AG10803 (cell line): ENCODE measurements at regions not wholly inside any gene's neighbourhood (a gene's known extent, or its start where the extent isn't known, plus 50 kb on each side); places are given as distances from the start of the nearest gene placed in this dataset.

ENCODE experiments used
- DNase-seq: peaks from one replicate; pipeline ENCODE4 v3.0.0; 2010; ENCODE audit warnings: low read depth
- H3K4me3 ChIP-seq: 2 replicates; pipeline ENCODE4 v1.5.1; 2011; ENCODE audit warnings: mild to moderate bottlenecking, low read length, control low read depth
- TF ChIP-seq, protein P1 (sequence below): conservative IDR thresholded peaks from 2 replicates; pipeline ENCODE4 v1.5.1; 2011; ENCODE audit warnings: mild to moderate bottlenecking, low read length, control low read depth, inconsistent platforms

- TF ChIP-seq, protein P1, sequence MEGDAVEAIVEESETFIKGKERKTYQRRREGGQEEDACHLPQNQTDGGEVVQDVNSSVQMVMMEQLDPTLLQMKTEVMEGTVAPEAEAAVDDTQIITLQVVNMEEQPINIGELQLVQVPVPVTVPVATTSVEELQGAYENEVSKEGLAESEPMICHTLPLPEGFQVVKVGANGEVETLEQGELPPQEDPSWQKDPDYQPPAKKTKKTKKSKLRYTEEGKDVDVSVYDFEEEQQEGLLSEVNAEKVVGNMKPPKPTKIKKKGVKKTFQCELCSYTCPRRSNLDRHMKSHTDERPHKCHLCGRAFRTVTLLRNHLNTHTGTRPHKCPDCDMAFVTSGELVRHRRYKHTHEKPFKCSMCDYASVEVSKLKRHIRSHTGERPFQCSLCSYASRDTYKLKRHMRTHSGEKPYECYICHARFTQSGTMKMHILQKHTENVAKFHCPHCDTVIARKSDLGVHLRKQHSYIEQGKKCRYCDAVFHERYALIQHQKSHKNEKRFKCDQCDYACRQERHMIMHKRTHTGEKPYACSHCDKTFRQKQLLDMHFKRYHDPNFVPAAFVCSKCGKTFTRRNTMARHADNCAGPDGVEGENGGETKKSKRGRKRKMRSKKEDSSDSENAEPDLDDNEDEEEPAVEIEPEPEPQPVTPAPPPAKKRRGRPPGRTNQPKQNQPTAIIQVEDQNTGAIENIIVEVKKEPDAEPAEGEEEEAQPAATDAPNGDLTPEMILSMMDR, result no peak
- no peak overlapping the region for H3K4me3 ChIP-seq
- no peak for DNase-seq
These were observed 98.1 kb upstream of the DOCK1 start for GRCh38 chr10:126806991-126807702.

GRCh38 chr10:126808103-126808502, 97.1 kb upstream of the DOCK1 start:
- no peak for DNase-seq

DNA sequence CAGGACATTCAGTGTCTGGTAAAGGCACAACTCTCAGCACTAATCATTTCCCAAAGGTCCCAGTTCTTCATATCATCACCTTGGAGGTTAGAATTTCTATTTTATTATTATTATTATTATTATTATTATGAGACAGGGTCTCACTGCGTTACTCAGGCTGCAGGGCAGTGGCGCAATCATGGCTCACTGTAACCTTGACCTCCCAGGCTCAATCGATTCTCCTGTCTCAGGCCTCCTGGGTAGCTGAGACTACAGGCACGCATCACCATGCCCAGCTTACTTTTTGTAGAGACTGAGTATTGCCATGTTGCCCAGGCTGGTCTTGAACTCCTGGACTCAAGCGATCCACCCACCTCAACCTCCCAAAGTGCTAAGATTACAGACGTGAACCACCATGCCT, 91.8 kb upstream of the DOCK1 start:
- TF ChIP-seq, protein P1, result no peak
- no peak for DNase-seq

More at GRCh38 chr10:126808103-126808502, 97.1 kb upstream of the DOCK1 start:
- H3K4me3 ChIP-seq, result no peak overlapping the region
- TF ChIP-seq, protein P1, result no peak

GRCh38 chr10:126833542-126833941, 71.7 kb upstream of the DOCK1 start:
- no peak for DNase-seq
- H3K4me3 ChIP-seq, result no peak overlapping the region
- TF ChIP-seq, protein P1, result no peak

More for the DNA sequence above, 91.8 kb upstream of the DOCK1 start:
- no peak overlapping the region for H3K4me3 ChIP-seq

GRCh38 chr10:126836009-126836408, 69.2 kb upstream of the DOCK1 start:
- TF ChIP-seq, protein P1, result no peak
- H3K4me3 ChIP-seq, result no peak overlapping the region
- DNase-seq, result no peak

- no peak overlapping the region for H3K4me3 ChIP-seq
- no peak for DNase-seq
- TF ChIP-seq, protein P1, result no peak
These were observed 66.9 kb upstream of the DOCK1 start for GRCh38 chr10:126838316-126838715.

GRCh38 chr10:126839094-126839761, 66.0 kb upstream of the DOCK1 start:
- TF ChIP-seq, protein P1, result no peak
- DNase-seq, result no peak
- no peak overlapping the region for H3K4me3 ChIP-seq
